Putamen (tissue), 1 donor: ENCODE measurements at regions not wholly inside any gene's neighbourhood (a gene's known extent, or its start where the extent isn't known, plus 50 kb on each side); places are given as distances from the start of the nearest gene placed in this dataset.
A peak's percentile ranks its signal among the peaks of the same experiment; 100 is the strongest.

Experiments used
- DNase-seq: peaks from one replicate; pipeline ENCODE4 v3.0.0-alpha.2; 2016; ENCODE audit warnings: low spot score

GRCh38 chr12:13288937-13289652 is 92.6 kb downstream of the EMP1 start:
- DNase-seq, result no peak

GRCh38 chr12:13288501-13288900 is 92.0 kb downstream of the EMP1 start:
- DNase-seq, result no peak

- no peak for DNase-seq
These were observed 87.3 kb downstream of the EMP1 start for GRCh38 chr12:13283867-13284266.

- DNase-seq, result no peak
These were observed 86.3 kb downstream of the EMP1 start for GRCh38 chr12:13282861-13283260.

GRCh38 chr12:13278249-13278787 is 81.8 kb downstream of the EMP1 start:
- peak; percentile 38 for DNase-seq

GRCh38 chr12:13277293-13277692 is 80.8 kb downstream of the EMP1 start:
- DNase-seq, result no peak

GRCh38 chr12:13275241-13276085 is 78.9 kb downstream of the EMP1 start:
- DNase-seq, result no peak

- DNase-seq, result peak; percentile 35
These were observed 77.3 kb downstream of the EMP1 start for GRCh38 chr12:13273850-13274249.

GRCh38 chr12:13273097-13273496 is 76.6 kb downstream of the EMP1 start:
- no peak for DNase-seq

- DNase-seq, result no peak
These were observed 74.3 kb downstream of the EMP1 start for GRCh38 chr12:13270817-13271216.
